ENCODE measurements at regions not wholly inside any gene's neighbourhood (a gene's known extent, or its start where the extent isn't known, plus 50 kb on each side); places are given as distances from the start of the nearest gene placed in this dataset.
A peak's percentile ranks its signal among the peaks of the same experiment; 100 is the strongest.

DNA sequence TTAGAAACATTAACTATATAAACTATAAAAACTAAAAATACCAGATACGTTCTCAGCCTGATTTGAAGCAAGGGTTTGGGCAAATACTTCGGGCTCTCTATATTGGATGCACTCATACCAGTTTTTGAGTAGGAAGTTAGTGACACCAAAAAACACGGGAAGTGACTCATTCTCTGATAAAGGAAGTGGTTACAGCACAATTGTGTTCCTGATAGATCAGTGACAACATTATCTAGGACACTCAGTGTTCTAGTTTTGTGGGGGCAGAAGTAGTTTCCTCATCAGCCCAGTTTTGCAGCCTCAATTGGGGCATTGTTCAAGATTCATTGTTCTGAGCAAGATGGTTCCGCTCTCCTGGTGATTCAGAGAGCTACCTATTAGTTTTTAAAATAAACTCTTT lies 469.6 kb upstream of the DPPA4 start (continued):
- TF ChIP-seq FOXP1 (CRISPR knock-in tag; IDR thresholded peaks at IDR 0.05) = no peak
- TF ChIP-seq, protein P1, sequence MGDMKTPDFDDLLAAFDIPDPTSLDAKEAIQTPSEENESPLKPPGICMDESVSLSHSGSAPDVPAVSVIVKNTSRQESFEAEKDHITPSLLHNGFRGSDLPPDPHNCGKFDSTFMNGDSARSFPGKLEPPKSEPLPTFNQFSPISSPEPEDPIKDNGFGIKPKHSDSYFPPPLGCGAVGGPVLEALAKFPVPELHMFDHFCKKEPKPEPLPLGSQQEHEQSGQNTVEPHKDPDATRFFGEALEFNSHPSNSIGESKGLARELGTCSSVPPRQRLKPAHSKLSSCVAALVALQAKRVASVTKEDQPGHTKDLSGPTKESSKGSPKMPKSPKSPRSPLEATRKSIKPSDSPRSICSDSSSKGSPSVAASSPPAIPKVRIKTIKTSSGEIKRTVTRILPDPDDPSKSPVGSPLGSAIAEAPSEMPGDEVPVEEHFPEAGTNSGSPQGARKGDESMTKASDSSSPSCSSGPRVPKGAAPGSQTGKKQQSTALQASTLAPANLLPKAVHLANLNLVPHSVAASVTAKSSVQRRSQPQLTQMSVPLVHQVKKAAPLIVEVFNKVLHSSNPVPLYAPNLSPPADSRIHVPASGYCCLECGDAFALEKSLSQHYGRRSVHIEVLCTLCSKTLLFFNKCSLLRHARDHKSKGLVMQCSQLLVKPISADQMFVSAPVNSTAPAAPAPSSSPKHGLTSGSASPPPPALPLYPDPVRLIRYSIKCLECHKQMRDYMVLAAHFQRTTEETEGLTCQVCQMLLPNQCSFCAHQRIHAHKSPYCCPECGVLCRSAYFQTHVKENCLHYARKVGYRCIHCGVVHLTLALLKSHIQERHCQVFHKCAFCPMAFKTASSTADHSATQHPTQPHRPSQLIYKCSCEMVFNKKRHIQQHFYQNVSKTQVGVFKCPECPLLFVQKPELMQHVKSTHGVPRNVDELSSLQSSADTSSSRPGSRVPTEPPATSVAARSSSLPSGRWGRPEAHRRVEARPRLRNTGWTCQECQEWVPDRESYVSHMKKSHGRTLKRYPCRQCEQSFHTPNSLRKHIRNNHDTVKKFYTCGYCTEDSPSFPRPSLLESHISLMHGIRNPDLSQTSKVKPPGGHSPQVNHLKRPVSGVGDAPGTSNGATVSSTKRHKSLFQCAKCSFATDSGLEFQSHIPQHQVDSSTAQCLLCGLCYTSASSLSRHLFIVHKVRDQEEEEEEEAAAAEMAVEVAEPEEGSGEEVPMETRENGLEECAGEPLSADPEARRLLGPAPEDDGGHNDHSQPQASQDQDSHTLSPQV (IDR thresholded peaks at IDR 0.05) = no peak
- TF ChIP-seq BRD4 (IDR thresholded peaks at IDR 0.05) = no peak
- 0 out of 2 replicates have a peak, but pooled peaks have one; percentile 12 for TF ChIP-seq CBFA2T2 (conservative IDR thresholded peaks at IDR 0.05)
- no peak for TF ChIP-seq ZNF398 (CRISPR knock-in tag; IDR thresholded peaks at IDR 0.05)
- TF ChIP-seq FOXM1 (IDR thresholded peaks at IDR 0.05; ENCODE audit: low read depth) = no peak
- no peak for TF ChIP-seq FOXM1 (CRISPR knock-in tag; IDR thresholded peaks at IDR 0.05; ENCODE audit: low read depth)
- no peak for TF ChIP-seq ZNF274 (IDR thresholded peaks at IDR 0.05; ENCODE audit: borderline replicate concordance, low read depth, low read length)
- no peak for TF ChIP-seq GTF2E2 (tag; IDR thresholded peaks at IDR 0.05)
- no peak for TF ChIP-seq ZBTB26 (CRISPR knock-in tag; IDR thresholded peaks at IDR 0.05)
- no peak for TF ChIP-seq IRF1 (CRISPR knock-in tag; IDR thresholded peaks at IDR 0.05; ENCODE audit: borderline replicate concordance)
- TF ChIP-seq, protein P2, sequence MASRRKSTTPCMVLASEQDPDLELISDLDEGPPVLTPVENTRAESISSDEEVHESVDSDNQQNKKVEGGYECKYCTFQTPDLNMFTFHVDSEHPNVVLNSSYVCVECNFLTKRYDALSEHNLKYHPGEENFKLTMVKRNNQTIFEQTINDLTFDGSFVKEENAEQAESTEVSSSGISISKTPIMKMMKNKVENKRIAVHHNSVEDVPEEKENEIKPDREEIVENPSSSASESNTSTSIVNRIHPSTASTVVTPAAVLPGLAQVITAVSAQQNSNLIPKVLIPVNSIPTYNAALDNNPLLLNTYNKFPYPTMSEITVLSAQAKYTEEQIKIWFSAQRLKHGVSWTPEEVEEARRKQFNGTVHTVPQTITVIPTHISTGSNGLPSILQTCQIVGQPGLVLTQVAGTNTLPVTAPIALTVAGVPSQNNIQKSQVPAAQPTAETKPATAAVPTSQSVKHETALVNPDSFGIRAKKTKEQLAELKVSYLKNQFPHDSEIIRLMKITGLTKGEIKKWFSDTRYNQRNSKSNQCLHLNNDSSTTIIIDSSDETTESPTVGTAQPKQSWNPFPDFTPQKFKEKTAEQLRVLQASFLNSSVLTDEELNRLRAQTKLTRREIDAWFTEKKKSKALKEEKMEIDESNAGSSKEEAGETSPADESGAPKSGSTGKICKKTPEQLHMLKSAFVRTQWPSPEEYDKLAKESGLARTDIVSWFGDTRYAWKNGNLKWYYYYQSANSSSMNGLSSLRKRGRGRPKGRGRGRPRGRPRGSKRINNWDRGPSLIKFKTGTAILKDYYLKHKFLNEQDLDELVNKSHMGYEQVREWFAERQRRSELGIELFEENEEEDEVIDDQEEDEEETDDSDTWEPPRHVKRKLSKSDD (conservative IDR thresholded peaks at IDR 0.05; ENCODE audit: low read length) = no peak
- TF ChIP-seq KLF10 (CRISPR knock-in tag; IDR thresholded peaks at IDR 0.05) = no peak
- TF ChIP-seq CXXC5 (CRISPR knock-in tag; IDR thresholded peaks at IDR 0.05) = no peak

Measured in K562 (cell line).